Activated CD4-positive, alpha-beta memory T cell treated with anti-CD3 and anti-CD28 coated beads for 36 hours (primary cell): ENCODE measurements at regions not wholly inside any gene's neighbourhood (a gene's known extent, or its start where the extent isn't known, plus 50 kb on each side); places are given as distances from the start of the nearest gene placed in this dataset.
"Not testable (repeated sequence)": the region's sequence is repeated elsewhere in the genome, so short reads cannot be mapped to it uniquely, and the experiment has no call there.

ENCODE experiments used
- CTCF ChIA-PET: fragments of 350-600 bp; sonication (Branson Sonifier 250); formaldehyde crosslinking; loops from one replicate; lab custom pipeline; 2021; ENCODE audit warnings: antibody characterized with exemption, inconsistent platforms; lab: Charles Lee
- POLR2A ChIA-PET: fragments of 350-600 bp; sonication (Branson Sonifier 250); formaldehyde crosslinking; loops from one replicate; lab custom pipeline; 2021; ENCODE audit warnings: antibody characterized with exemption; lab: Charles Lee
- DNase-seq: peaks from one replicate; pipeline ENCODE4 v3.0.0-alpha.2; 2020
- H3K27ac Mint-ChIP-seq: one replicate; pipeline ENCODE4 v1.8.0; 2021; ENCODE audit warnings: mixed read lengths
- H3K27me3 Mint-ChIP-seq: one replicate; pipeline ENCODE4 v1.8.0; 2021; ENCODE audit warnings: mixed read lengths
- H3K36me3 Mint-ChIP-seq: one replicate; pipeline ENCODE4 v1.8.0; 2021; ENCODE audit warnings: mixed read lengths
- H3K4me1 Mint-ChIP-seq: one replicate; pipeline ENCODE4 v1.8.0; 2021; ENCODE audit warnings: low read depth, mixed read lengths
- H3K4me3 Mint-ChIP-seq: one replicate; pipeline ENCODE4 v1.8.0; 2021; ENCODE audit warnings: mild to moderate bottlenecking, mixed read lengths
- H3K9me3 Mint-ChIP-seq: one replicate; pipeline ENCODE4 v1.8.0; 2021; ENCODE audit warnings: mixed read lengths
- intact Hi-C: fragments of 100-400 bp; cut with micrococcal nuclease; formaldehyde crosslinking; loops from one replicate; pipeline ENCODE4 v1.15.1; 2023

- POLR2A ChIA-PET, H3K9me3 Mint-ChIP-seq, H3K4me3 Mint-ChIP-seq: not testable (repeated sequence)
Measured at GRCh38 chr5:176757569-176757968, 52.8 kb upstream of the UNC5A start.

More at GRCh38 chr5:176757569-176757968, 52.8 kb upstream of the UNC5A start:
- H3K4me1 Mint-ChIP-seq, H3K36me3 Mint-ChIP-seq, intact Hi-C loops, H3K27ac Mint-ChIP-seq, DNase-seq: not testable (repeated sequence)
- H3K27me3 Mint-ChIP-seq = peaks cover 19% of the 10 kb centered on the region
- CTCF ChIA-PET = interaction anchor here (1.5 kb wide), 1 partner anchor 97 kb away, joined by 5 read pairs; no protein-coding TSS in a partner anchor
